NCI-H345 treated with DMSO at 0.1 percent for 48 hours (cell line): ENCODE measurements at regions not wholly inside any gene's neighbourhood (a gene's known extent, or its start where the extent isn't known, plus 50 kb on each side); places are given as distances from the start of the nearest gene placed in this dataset.
"Not testable (repeated sequence)": the region's sequence is repeated elsewhere in the genome, so short reads cannot be mapped to it uniquely, and the experiment has no call there.

Experiments
- DNase-seq: peaks from one replicate; lab custom pipeline; 2025; ENCODE audit not compliant: unreplicated experiment; lab: John Stamatoyannopoulos, UW

GRCh38 chr12:40431169-40431568 is 206.4 kb downstream of the LRRK2 start:
- no peak for DNase-seq

- DNase-seq = no peak
Measured at GRCh38 chr12:40435251-40435650, 210.5 kb downstream of the LRRK2 start.

- no peak for DNase-seq
Measured at GRCh38 chr12:40435951-40436350, 211.2 kb downstream of the LRRK2 start.

- no peak for DNase-seq
Measured at GRCh38 chr12:40436564-40436963, 211.8 kb downstream of the LRRK2 start.

- DNase-seq = no peak
Measured at GRCh38 chr12:40439771-40440492, 215.1 kb downstream of the LRRK2 start.

- no peak for DNase-seq
Measured at GRCh38 chr12:40444174-40444573, 219.4 kb downstream of the LRRK2 start.

- peak; percentile 29 for DNase-seq
Measured at GRCh38 chr12:40446385-40446784, 221.6 kb downstream of the LRRK2 start.

- DNase-seq = not testable (repeated sequence)
Measured at GRCh38 chr12:40448523-40448922, 223.7 kb downstream of the LRRK2 start.

- no peak for DNase-seq
Measured at GRCh38 chr12:40451661-40452060, 226.9 kb downstream of the LRRK2 start.

- no peak for DNase-seq
Measured at GRCh38 chr12:40464121-40464520, 228.1 kb upstream of the CNTN1 start.

GRCh38 chr12:40469736-40470135 is 222.5 kb upstream of the CNTN1 start:
- peak; percentile 56 for DNase-seq

GRCh38 chr12:40473962-40474361 is 218.3 kb upstream of the CNTN1 start:
- peak; percentile 71 for DNase-seq

- DNase-seq = peak; percentile 43
Measured at GRCh38 chr12:40474630-40475029, 217.6 kb upstream of the CNTN1 start.

- DNase-seq = no peak
Measured at GRCh38 chr12:40499856-40500255, 192.4 kb upstream of the CNTN1 start.

- DNase-seq = no peak
Measured at GRCh38 chr12:40502322-40502721, 189.9 kb upstream of the CNTN1 start.

GRCh38 chr12:40505327-40505726 is 186.9 kb upstream of the CNTN1 start:
- DNase-seq = no peak

GRCh38 chr12:40508421-40508820 is 183.8 kb upstream of the CNTN1 start:
- DNase-seq = no peak

- no peak for DNase-seq
Measured at GRCh38 chr12:40511341-40511740, 180.9 kb upstream of the CNTN1 start.

- DNase-seq = no peak
Measured at GRCh38 chr12:40515041-40515816, 177.0 kb upstream of the CNTN1 start.

GRCh38 chr12:40522837-40523236 is 169.4 kb upstream of the CNTN1 start:
- no peak for DNase-seq

- no peak for DNase-seq
Measured at GRCh38 chr12:40525054-40525453, 167.2 kb upstream of the CNTN1 start.

- DNase-seq = no peak
Measured at GRCh38 chr12:40534828-40535227, 157.4 kb upstream of the CNTN1 start.
